Activated CD4-positive, alpha-beta T cell treated with anti-CD3 and anti-CD28 coated beads, Interleukin-2, amount 50 U/mL, for 24 hours (primary cell): ENCODE measurements at regions not wholly inside any gene's neighbourhood (a gene's known extent, or its start where the extent isn't known, plus 50 kb on each side); places are given as distances from the start of the nearest gene placed in this dataset.
"Not testable (repeated sequence)": the region's sequence is repeated elsewhere in the genome, so short reads cannot be mapped to it uniquely, and the experiment has no call there.

Experiments
- DNase-seq, 2 donors: peaks; one replicate each; pipeline ENCODE4 v3.0.0-alpha.2; 2020; ENCODE audit warnings: low read depth in 1 of 2, low spot score in 1 of 2

GRCh38 chr5:14054965-14055963, 87.9 kb upstream of the TRIO start:
- DNase-seq, result no peak

DNA sequence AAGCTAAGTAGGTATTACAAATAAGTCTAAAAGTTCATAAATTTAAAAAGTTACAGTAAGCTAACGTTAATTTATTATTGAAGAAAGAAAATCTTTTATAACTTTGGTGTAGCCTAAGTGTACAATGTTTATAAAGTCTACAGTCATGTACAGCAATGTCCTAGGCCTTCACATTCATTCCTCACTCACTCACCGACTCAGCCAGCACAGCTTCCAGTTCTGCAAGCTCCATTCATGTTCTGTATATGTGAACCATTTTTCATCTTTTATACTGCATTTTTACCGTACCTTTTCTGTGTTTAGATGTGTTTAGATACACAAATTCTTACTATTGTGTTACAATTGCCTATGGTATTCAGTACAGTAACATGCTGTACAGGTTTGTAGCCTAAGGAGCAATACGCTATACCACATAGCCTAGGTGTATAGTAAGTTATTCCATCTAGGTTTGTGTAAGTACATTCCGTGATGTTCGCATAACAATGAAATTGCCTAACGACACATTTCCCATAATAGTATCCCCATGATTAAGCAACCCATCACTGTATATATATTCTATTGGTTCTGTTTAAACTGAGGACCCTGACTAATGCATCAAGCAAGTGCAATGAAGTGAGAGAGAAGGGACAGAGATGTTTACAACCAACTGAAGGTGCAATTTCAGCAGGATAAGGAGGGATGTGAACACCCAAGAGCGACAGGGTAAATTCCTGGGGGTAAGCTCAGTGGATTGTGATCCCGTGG, 88.9 kb upstream of the TRIO start:
- no peak for DNase-seq

DNA sequence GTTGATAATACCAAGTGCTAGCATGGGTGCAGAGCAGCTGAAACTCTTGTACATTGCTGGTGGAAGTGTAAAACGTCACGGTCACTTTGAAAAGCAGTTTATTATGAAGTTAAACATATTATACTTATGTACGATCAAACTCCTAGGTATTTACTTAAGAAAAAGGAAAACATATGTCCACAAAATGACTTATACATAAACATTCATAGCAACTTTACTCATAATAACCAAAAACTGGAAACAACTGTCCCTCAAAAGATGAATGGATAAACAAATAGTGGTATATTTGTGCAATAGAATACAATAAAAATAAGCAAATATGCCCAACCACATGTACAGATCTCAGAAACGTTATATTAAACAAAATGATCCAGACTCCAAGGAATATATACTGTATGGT, 92.3 kb upstream of the TRIO start:
- no peak for DNase-seq

GRCh38 chr5:14048434-14048833, 94.7 kb upstream of the TRIO start:
- no peak for DNase-seq

DNA sequence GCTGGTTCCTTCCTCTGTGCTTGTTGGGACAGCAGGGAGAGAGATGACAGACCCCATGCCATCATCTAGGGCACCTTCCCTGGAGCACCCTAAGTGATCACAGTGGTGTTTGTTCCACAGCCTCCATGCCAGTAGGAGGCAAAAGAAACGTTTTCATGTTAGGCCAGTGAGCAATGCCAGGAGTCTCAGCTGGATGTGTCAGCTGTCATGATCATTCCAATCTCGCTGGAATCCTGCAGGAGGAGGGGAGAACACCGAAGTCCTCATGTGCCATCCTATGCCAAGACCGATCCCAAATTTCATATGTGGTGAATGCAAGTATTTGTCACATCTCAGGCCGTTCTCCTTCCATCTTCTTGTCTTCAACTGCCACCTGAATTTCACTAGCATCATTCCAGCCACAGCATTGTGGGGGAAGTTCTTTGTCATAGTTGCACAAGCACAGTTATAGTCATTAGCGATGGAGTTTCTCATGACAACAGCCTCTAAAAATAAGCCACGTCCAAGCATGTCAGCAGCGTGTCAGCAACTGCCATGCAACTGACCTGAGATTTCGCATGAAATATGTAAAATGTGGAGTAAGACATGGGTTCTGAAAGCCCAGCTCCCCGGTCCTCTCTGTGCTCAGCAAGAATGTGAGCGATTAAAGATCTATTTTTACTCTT, 97.2 kb upstream of the DNAH5 start:
- no peak for DNase-seq

DNA sequence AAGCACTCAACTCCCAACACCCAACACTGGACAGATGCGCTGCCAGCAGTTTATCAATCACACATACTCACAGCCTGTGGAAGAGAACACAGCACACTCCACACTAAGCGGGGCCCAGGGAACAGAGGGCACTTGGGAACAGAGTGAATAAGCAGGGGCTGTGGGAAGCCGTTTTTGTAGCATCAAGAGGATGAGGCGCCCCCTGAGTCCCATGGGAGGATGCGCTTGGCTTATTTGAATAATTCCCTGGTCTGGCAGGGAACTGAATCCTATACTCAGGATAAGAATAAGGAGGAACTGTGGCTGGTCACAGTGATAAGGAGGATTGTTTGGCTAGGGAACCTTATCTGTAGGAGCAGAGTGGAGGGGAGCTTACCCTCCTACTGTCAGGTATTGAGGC, 96.1 kb upstream of the DNAH5 start:
- DNase-seq, result no peak

- DNase-seq, result no peak
Observed at GRCh38 chr5:14039576-14039975, 95.1 kb upstream of the DNAH5 start.

DNA sequence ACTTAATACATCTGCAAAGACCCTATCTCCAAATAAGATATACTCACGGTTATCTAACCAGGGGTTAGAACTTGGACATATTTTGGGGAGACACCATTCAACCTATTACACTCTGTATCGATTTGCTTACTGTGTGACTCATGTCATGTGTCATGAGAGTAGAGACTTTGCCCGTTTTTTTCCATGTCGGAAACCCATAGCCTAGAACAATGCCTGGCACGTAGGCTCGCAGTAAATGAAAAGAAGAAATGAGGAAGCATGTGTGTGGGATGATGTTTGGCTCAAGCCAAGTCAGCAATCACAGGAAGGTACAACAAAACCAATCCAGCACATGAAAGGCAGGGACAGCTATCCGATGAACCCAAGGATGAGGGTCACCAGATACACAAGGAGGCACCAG, 94.6 kb upstream of the DNAH5 start:
- DNase-seq, result no peak

DNA sequence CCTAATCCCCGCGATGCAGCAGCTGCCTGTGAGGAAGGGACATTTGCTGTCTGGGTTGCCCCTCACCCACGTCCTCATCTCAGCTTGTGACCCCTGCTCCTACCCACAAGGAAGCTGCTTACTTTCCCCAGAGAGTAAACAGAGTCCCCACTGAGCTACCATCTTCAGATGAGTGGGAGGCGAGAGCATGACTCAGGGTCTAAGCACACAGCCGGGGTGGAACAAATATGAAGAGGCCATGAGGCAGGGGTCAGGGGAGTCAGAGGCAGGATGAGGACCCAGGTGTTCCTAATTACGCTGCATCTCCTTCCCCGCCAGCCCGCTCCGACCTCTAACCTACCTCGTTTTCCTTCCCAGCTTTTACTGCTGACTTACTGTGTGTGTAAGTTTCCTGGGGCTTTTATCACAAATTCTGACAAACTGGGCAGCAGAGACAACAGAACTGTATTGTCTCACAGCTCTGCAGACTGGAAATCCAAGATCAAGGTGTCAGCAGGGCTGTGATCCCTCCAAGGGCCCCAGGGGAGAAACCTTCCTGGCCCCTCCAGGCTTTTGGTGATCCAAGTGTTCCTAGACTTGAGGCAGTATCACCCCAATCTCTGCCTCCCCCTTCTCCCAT, 94.0 kb upstream of the DNAH5 start:
- DNase-seq, result no peak

- DNase-seq, result no peak
Observed at GRCh38 chr5:14036947-14037346, 92.5 kb upstream of the DNAH5 start.

- no peak for DNase-seq
Observed at GRCh38 chr5:14036514-14036913, 92.0 kb upstream of the DNAH5 start.

- no peak for DNase-seq
Observed at GRCh38 chr5:14035859-14036503, 91.5 kb upstream of the DNAH5 start.

- DNase-seq, result no peak
Observed at GRCh38 chr5:14034963-14035362, 90.5 kb upstream of the DNAH5 start.

DNA sequence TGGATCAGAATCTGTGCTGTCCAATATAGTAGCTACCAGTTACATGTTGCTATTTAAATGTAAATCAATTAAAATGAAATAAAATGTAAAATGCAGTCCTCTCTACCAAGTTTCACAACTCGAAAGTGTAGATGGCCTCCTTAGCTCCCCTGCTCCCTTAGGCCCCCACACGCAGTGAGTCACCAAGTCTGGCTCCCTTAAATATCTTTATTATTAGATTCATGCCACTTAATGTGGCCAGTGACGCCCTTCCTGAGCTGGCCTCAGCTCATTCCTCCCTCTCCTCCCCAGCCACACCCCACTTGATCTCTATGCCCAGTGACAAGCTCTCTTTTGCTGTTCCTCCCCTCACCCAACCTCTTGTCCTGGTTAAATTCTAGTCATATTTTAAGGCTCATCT, 88.4 kb upstream of the DNAH5 start:
- DNase-seq, result no peak

- DNase-seq, result no peak
Observed at GRCh38 chr5:14028938-14029584, 84.6 kb upstream of the DNAH5 start.

GRCh38 chr5:14028188-14028587, 83.7 kb upstream of the DNAH5 start:
- DNase-seq, result no peak

- no peak for DNase-seq
Observed at GRCh38 chr5:14025569-14026286, 81.2 kb upstream of the DNAH5 start.

- DNase-seq, result no peak
Observed at GRCh38 chr5:14022971-14023370, 78.5 kb upstream of the DNAH5 start.

DNA sequence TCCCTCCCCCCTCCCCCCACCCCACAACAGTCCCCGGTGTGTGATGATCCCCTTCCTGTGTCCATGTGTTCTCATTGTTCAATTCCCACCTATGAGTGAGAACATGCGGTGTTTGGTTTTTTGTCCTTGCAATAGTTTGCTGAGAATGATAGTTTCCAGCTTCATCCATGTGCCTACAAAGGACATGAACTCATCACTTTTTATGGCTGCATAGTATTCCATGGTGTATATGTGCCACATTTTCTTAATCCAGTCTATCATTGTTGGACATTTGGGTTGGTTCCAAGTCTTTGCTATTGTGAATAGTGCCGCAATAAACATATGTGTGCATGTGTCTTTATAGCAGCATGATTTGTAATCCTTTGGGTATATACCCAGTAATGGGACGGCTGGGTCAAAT, 76.5 kb upstream of the DNAH5 start:
- DNase-seq, result not testable (repeated sequence)
